Thoracic aorta (tissue), 2 donors: ENCODE measurements at regions not wholly inside any gene's neighbourhood (a gene's known extent, or its start where the extent isn't known, plus 50 kb on each side); places are given as distances from the start of the nearest gene placed in this dataset.

ENCODE experiments used
- ATAC-seq: fragments of 150-250 bp; one replicate; pipeline ENCODE4 v1.8.0; 2017; ENCODE audit warnings: low read depth; ENCODE audit not compliant: insufficient number of reproducible peaks, low FRiP score
- DNase-seq: peaks from one replicate; pipeline ENCODE4 v3.0.0-alpha.2; 2020; ENCODE audit warnings: low spot score
- H3K27ac ChIP-seq, 2 donors: fragments of 200-600 bp; sonication (generic); 1 replicate in 1 of 2; 2 replicates in 1 of 2; pipeline ENCODE4 v1.5.1; 2016; ENCODE audit warnings: mild to moderate bottlenecking in 2 of 2, moderate library complexity in 2 of 2
- H3K27me3 ChIP-seq: fragments of 200-600 bp; sonication (generic); replicated peaks from 2 replicates; pipeline ENCODE4 v1.6.0; 2016; ENCODE audit warnings: mild to moderate bottlenecking; ENCODE audit not compliant: insufficient read depth
- H3K36me3 ChIP-seq: fragments of 200-600 bp; sonication (generic); one replicate; pipeline ENCODE4 v1.5.1; 2016
- H3K4me1 ChIP-seq, 2 donors: fragments of 200-600 bp; sonication (generic); 1 replicate in 1 of 2; 2 replicates in 1 of 2; pipeline versions ENCODE4 v1.5.1 to v1.6.0; 2016; ENCODE audit warnings: low read depth in 2 of 2, mild to moderate bottlenecking in 1 of 2; ENCODE audit not compliant: control insufficient read depth in 1 of 2
- H3K4me3 ChIP-seq: fragments of 200-600 bp; sonication (generic); 2 replicates; pipeline ENCODE4 v1.5.1; 2016; ENCODE audit warnings: mild to moderate bottlenecking
- H3K9me3 ChIP-seq: fragments of 200-600 bp; sonication (generic); 2 replicates; pipeline ENCODE4 v1.5.1; 2016
- TF ChIP-seq, protein P1 (sequence below): fragments of 200-600 bp; sonication (generic); IDR thresholded peaks from one replicate; pipeline ENCODE4 v1.5.1; 2019; ENCODE audit warnings: antibody characterized with exemption

DNA sequence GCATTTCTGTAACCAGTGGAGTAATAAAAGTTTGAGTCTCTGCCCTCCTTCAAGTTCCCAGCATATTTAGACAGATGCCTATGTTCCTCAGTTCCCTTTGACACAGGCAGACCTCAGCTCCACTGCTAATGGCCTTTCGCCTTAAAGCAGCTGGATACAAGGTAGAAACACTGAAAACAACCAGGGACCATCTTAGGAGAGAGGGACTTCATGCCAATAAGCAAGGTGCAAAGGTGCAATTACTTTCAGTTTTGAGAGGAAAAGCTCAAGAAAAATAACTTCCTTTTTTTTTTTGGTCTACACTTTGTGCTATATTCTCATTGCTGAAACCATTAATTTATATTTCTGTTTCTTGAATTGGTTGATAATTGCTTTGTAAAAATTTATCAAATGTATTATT lies 781.9 kb upstream of the GALNTL6 start:
- Histone ChIP-seq H3K9me3 (no peaks in the 10 kb centered on the region), H3K27ac (no peak overlapping the region), H3K4me1 (no peaks in the 10 kb centered on the region), H3K4me3 (no peak overlapping the region), H3K36me3 (no peaks in the 10 kb centered on the region), H3K27me3 (no peaks in the 10 kb centered on the region)
- no peak for ATAC-seq
- TF ChIP-seq, protein P1, sequence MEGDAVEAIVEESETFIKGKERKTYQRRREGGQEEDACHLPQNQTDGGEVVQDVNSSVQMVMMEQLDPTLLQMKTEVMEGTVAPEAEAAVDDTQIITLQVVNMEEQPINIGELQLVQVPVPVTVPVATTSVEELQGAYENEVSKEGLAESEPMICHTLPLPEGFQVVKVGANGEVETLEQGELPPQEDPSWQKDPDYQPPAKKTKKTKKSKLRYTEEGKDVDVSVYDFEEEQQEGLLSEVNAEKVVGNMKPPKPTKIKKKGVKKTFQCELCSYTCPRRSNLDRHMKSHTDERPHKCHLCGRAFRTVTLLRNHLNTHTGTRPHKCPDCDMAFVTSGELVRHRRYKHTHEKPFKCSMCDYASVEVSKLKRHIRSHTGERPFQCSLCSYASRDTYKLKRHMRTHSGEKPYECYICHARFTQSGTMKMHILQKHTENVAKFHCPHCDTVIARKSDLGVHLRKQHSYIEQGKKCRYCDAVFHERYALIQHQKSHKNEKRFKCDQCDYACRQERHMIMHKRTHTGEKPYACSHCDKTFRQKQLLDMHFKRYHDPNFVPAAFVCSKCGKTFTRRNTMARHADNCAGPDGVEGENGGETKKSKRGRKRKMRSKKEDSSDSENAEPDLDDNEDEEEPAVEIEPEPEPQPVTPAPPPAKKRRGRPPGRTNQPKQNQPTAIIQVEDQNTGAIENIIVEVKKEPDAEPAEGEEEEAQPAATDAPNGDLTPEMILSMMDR, result no peak
- DNase-seq, result no peak

DNA sequence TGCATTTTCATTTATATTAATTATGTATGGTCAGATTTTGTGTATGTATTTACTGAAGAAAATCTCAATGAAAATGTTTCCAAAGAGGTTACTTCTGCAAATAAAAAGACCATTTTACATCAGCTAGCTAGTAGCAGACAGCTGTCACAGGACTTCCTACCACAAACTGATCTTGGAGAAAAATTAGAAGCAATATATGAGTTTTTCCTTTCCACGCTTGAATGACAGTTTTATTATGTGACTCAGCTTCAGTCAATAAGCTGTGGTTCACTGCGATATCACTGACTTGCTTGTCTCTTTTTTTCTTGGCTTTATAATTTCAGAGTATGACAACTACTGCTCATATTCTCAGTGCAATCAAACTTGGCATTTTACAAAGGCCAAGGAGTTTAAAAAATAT lies 787.4 kb upstream of the GALNTL6 start:
- Histone ChIP-seq H3K27ac (no peak overlapping the region), H3K4me1 (no peaks in the 10 kb centered on the region), H3K36me3 (no peaks in the 10 kb centered on the region), H3K27me3 (no peaks in the 10 kb centered on the region), H3K9me3 (no peaks in the 10 kb centered on the region), H3K4me3 (no peak overlapping the region)
- DNase-seq (no peak), ATAC-seq (no peak)
- TF ChIP-seq, protein P1, result no peak

DNA sequence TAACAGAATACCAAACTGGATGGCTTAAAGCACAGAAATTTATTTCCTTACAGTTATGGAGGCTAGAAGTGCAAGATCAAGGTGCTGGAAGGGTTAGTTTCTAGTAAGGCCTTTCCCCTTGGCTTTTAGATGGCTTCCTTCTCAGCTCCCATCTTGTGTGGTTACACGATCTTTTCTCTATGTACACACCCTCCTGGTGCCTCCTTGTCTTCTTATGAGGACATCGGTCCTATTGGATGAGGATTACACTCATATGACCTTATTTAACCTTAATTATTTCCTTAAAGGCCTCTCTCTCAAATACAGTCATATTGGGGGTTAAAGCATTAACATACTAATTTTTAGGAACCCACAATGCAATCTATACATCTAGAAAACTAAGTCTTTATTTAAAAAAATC lies 787.9 kb upstream of the GALNTL6 start:
- DNase-seq (no peak), ATAC-seq (no peak)
- Histone ChIP-seq H3K27me3 (no peaks in the 10 kb centered on the region), H3K4me3 (no peak overlapping the region), H3K27ac (no peak overlapping the region), H3K4me1 (no peaks in the 10 kb centered on the region), H3K36me3 (no peaks in the 10 kb centered on the region), H3K9me3 (no peaks in the 10 kb centered on the region)
- TF ChIP-seq, protein P1, result no peak

DNA sequence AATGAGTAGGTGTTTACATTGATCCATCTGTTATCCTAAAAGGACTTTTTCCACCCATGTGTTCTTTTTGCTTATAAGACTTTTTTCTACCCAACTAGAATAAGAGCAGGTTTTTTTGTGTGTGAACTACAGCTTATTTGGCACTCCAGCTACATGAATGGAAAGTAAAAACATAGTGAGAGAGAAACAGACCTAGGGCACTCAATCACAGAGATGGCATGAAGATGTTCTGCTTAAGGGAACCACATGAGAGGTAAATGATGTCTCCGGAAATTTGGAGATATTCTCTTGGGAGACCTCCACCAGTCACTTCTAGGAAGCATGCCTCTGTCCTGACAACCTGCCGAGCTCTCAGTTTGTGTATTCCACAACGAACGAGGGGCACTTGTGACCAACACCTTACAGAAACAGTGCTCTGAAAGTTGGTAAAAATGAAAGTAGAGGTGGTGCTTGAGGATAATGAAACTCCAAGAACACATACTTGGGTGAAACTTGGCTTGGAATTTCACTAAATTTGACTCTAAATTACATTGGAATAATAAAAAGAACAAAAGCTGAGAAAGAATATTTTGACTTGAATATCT lies 788.4 kb upstream of the GALNTL6 start:
- Histone ChIP-seq H3K36me3 (no peaks in the 10 kb centered on the region), H3K9me3 (no peaks in the 10 kb centered on the region), H3K4me3 (no peak overlapping the region), H3K27ac (no peak overlapping the region), H3K4me1 (no peaks in the 10 kb centered on the region), H3K27me3 (no peaks in the 10 kb centered on the region)
- ATAC-seq (no peak), DNase-seq (no peak)
- TF ChIP-seq, protein P1, result no peak

DNA sequence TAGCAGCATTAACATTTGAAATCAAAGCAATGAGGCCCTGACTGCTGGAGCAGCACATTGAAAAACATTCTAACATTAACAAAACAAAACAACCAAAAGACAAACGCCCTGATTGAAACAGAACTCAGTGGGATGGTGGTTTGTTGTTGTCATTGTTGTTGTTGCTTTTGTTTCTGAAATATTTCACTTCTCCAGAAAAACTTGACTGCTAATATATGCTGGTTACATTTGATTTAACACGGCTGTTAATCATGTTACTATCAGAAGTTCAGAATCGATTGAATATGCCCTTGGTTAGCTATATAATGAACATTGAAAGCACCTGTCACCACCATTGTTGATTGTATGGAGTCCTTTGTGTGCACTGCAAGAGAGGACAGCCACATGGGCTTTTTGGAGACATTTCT lies 790.4 kb upstream of the GALNTL6 start:
- H3K4me3 ChIP-seq, result no peak overlapping the region
- no peaks in the 10 kb centered on the region for H3K4me1 ChIP-seq
- no peaks in the 10 kb centered on the region for H3K9me3 ChIP-seq
- DNase-seq, result no peak
- no peaks in the 10 kb centered on the region for H3K27me3 ChIP-seq
- TF ChIP-seq, protein P1, result no peak
- H3K27ac ChIP-seq, result no peak overlapping the region
- ATAC-seq, result no peak
- no peaks in the 10 kb centered on the region for H3K36me3 ChIP-seq
